Mesendoderm (in vitro differentiated cells): ENCODE measurements at regions not wholly inside any gene's neighbourhood (a gene's known extent, or its start where the extent isn't known, plus 50 kb on each side); places are given as distances from the start of the nearest gene placed in this dataset.

Source experiments
- DNase-seq: peaks from one replicate; pipeline ENCODE4 v3.0.0; 2013
- H2AK5ac ChIP-seq: 2 replicates; pipeline ENCODE4 v1.6.1; 2013; ENCODE audit warnings: low read length, inconsistent platforms
- H2BK120ac ChIP-seq: 2 replicates; pipeline ENCODE4 v1.6.1; 2013; ENCODE audit warnings: low read depth, mild to moderate bottlenecking, low read length, moderate library complexity, mixed read lengths
- H2BK15ac ChIP-seq: replicated peaks from 2 replicates; pipeline ENCODE4 v1.6.1; 2013; ENCODE audit warnings: low read depth, mild to moderate bottlenecking, moderate library complexity
- H2BK5ac ChIP-seq: 2 replicates; pipeline ENCODE4 v1.6.1; 2013; ENCODE audit warnings: low read length, inconsistent platforms
- H3K18ac ChIP-seq: 2 replicates; pipeline ENCODE4 v1.6.1; 2013; ENCODE audit warnings: mild to moderate bottlenecking, low read length, mixed read lengths
- H3K23ac ChIP-seq: one replicate; pipeline ENCODE4 v1.6.1; 2013; ENCODE audit warnings: low read length
- H3K27ac ChIP-seq: 2 replicates; pipeline ENCODE4 v1.5.1; 2013; ENCODE audit warnings: low read depth, mild to moderate bottlenecking, inconsistent platforms, low read length, moderate library complexity
- H3K27me3 ChIP-seq: 2 replicates; pipeline ENCODE4 v1.6.1; 2013; ENCODE audit warnings: low read length, control low read depth, mild to moderate bottlenecking, inconsistent platforms; ENCODE audit not compliant: insufficient read depth, poor library complexity
- H3K36me3 ChIP-seq: 2 replicates; pipeline ENCODE4 v1.6.1; 2013; ENCODE audit warnings: low read length, inconsistent platforms; ENCODE audit not compliant: control insufficient read depth, insufficient read depth
- H3K4ac ChIP-seq: one replicate; pipeline ENCODE4 v1.6.1; 2013; ENCODE audit warnings: low read depth, mild to moderate bottlenecking, low read length, moderate library complexity
- H3K4me1 ChIP-seq: 2 replicates; pipeline ENCODE4 v1.6.1; 2013; ENCODE audit warnings: low read depth, low read length, inconsistent platforms; ENCODE audit not compliant: control insufficient read depth
- H3K4me2 ChIP-seq: 2 replicates; pipeline ENCODE4 v1.6.1; 2013; ENCODE audit warnings: low read length
- H3K4me3 ChIP-seq: 2 replicates; pipeline ENCODE4 v1.5.1; 2013; ENCODE audit warnings: mild to moderate bottlenecking, low read length
- H3K56ac ChIP-seq: one replicate; pipeline ENCODE4 v1.6.1; 2013; ENCODE audit warnings: low read length
- H3K79me1 ChIP-seq: 2 replicates; pipeline ENCODE4 v1.6.1; 2013; ENCODE audit warnings: low read length, inconsistent platforms
- H3K79me2 ChIP-seq: 2 replicates; pipeline ENCODE4 v1.6.1; 2013; ENCODE audit warnings: mild to moderate bottlenecking, low read length; ENCODE audit not compliant: control insufficient read depth, insufficient read depth
- H3K9ac ChIP-seq: 2 replicates; pipeline ENCODE4 v1.6.1; 2013; ENCODE audit warnings: low read length, inconsistent platforms
- H4K5ac ChIP-seq: one replicate; pipeline ENCODE4 v1.6.1; 2013; ENCODE audit warnings: low read length
- H4K8ac ChIP-seq: one replicate; pipeline ENCODE4 v1.6.1; 2013; ENCODE audit warnings: low read depth, mild to moderate bottlenecking, control low read depth, low read length, moderate library complexity
- WGBS: extraction: QIAGEN DNeasy Blood & Tissue Kit; methylation state at CpG from one replicate; pipeline ENCODE4 v1.1.7; 2013; ENCODE audit warnings: low lambda C conversion rate, missing lambda C conversion rate; ENCODE audit not compliant: insufficient coverage; ENCODE audit errors: extremely low coverage; 5-methylcytosine and 5-hydroxymethylcytosine counted together

DNA sequence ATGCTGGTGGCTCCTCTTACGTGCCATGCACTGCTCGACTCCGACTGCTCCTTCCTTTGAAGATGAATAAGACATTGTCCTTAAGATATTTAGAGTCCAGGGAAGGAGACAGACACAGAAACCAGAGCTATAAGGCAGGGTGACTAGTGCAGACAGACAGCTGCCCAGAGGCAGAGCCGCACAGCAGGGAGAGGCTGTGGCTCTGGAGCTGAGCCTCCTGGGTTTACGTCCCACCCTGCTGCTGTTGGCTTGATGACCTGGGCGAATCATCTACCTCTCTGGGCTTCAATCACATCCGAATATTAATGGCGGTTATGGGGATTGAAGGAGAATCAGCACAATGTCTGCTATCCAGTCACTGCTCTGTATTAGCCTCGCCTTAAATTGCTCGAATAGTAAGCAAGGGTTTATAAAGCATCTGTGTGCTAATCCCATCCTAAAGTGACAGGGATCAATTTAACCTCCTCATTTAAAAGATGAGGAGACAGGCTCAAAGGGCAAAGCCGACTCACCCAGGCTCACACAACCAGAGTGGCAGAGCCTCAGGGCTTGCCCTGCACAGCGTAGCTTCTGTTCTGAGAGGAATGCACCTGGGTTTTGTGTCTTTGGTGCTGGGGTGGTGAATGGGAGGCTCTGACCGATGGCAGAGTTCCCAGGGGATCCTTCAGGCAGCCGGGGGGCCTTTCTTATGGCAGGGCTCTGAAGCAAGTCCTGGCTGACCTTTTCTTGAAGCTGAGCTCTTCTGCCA is 284.1 kb downstream of the MYCN start:
- no peak overlapping the region for H3K4me2 ChIP-seq
- H3K36me3 ChIP-seq, result no peaks in the 10 kb centered on the region
- no peaks in the 10 kb centered on the region for H3K79me2 ChIP-seq
- no peak overlapping the region for H3K18ac ChIP-seq
- no peak overlapping the region for H3K9ac ChIP-seq
- no peak overlapping the region for H3K23ac ChIP-seq
- no peak overlapping the region for H2BK15ac ChIP-seq
- DNase-seq, result no peak
- no peak overlapping the region for H3K4me3 ChIP-seq
- no peak overlapping the region for H3K4ac ChIP-seq
- no peak overlapping the region for H4K5ac ChIP-seq
- H2BK5ac ChIP-seq, result no peak overlapping the region
- H3K4me1 ChIP-seq, result no peaks in the 10 kb centered on the region
- H4K8ac ChIP-seq, result no peak overlapping the region
- no peaks in the 10 kb centered on the region for H3K79me1 ChIP-seq
- H3K56ac ChIP-seq, result no peak overlapping the region
- no peak overlapping the region for H3K27ac ChIP-seq
- H2AK5ac ChIP-seq, result no peak overlapping the region
- no peaks in the 10 kb centered on the region for H3K27me3 ChIP-seq
- WGBS, result no CpG with 5 or more reads among the region's 14 CpGs
- no peak overlapping the region for H2BK120ac ChIP-seq

DNA sequence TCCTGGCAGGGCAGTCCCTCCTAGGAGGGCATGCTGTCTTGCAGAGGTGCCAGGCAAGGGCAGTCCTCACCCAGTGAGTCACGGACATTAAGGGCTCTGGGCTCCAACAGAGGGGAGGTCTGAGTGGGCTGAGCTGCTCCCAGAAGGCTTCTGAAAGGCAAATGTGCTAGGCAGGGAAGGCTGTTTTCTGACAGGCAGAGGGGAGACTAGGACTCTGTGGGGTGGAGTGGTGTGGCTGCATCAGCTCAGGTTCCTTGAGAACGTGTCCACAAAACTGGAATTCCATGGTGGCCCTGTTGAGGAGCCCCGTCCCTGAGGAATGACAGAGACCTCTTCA is 283.5 kb downstream of the MYCN start:
- H3K4me3 ChIP-seq, result no peak overlapping the region
- no peak overlapping the region for H2BK15ac ChIP-seq
- no peak overlapping the region for H3K56ac ChIP-seq
- H3K4ac ChIP-seq, result no peak overlapping the region
- H4K5ac ChIP-seq, result no peak overlapping the region
- H3K9ac ChIP-seq, result no peak overlapping the region
- no peak overlapping the region for H3K27ac ChIP-seq
- no peak overlapping the region for H2AK5ac ChIP-seq
- H2BK120ac ChIP-seq, result no peak overlapping the region
- no peak overlapping the region for H3K4me2 ChIP-seq
- no CpG with 5 or more reads among the region's 3 CpGs for WGBS
- no peaks in the 10 kb centered on the region for H3K27me3 ChIP-seq
- no peak overlapping the region for H2BK5ac ChIP-seq
- H3K23ac ChIP-seq, result no peak overlapping the region
- no peaks in the 10 kb centered on the region for H3K79me1 ChIP-seq
- no peak overlapping the region for H4K8ac ChIP-seq
- no peaks in the 10 kb centered on the region for H3K36me3 ChIP-seq
- DNase-seq, result no peak
- no peaks in the 10 kb centered on the region for H3K4me1 ChIP-seq
- no peak overlapping the region for H3K18ac ChIP-seq
- H3K79me2 ChIP-seq, result no peaks in the 10 kb centered on the region

DNA sequence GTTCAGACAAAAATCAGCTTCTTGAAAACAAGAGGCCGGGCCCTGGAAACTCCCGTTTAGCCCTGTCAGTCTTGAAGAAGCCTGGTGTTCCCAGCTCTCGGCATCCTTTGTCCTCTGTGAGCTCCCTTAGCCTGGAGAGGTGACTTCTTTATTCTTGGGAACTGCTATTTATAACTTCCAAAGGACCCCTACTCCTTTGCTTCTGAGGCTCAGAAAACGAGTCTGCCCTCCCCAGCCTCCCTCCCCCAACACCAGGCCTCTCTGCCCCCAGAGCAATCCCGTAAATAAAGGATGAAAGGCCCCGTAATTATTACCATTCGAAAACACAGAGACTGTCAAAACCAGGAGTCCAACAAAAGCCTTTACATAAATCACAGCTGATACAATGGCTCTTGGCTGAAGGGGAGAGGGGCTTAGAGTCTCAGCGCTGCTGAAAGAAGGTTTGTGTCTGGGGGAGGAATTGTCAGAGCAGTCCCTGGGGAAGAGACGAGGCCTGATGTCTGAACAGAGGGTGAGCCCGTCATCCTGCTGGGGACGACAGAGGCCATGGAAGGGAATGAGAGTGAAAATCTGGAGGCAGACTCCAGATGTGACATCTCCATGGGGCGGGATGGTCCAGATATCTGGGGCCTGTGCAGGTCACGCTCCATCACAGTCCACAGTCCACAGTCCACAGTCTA is 283.0 kb downstream of the MYCN start:
- Histone ChIP-seq H4K5ac (no peak overlapping the region), H2BK15ac (no peak overlapping the region), H2BK5ac (no peak overlapping the region), H3K56ac (no peak overlapping the region), H3K18ac (no peak overlapping the region), H3K79me2 (no peaks in the 10 kb centered on the region), H3K4me1 (no peaks in the 10 kb centered on the region), H3K9ac (no peak overlapping the region), H3K27me3 (no peaks in the 10 kb centered on the region), H3K36me3 (no peaks in the 10 kb centered on the region), H4K8ac (no peak overlapping the region), H2AK5ac (no peak overlapping the region), H2BK120ac (no peak overlapping the region), H3K27ac (no peak overlapping the region), H3K23ac (no peak overlapping the region), H3K79me1 (no peaks in the 10 kb centered on the region), H3K4ac (no peak overlapping the region), H3K4me2 (no peak overlapping the region), H3K4me3 (no peak overlapping the region)
- no peak for DNase-seq
- no CpG with 5 or more reads among the region's 13 CpGs for WGBS

DNA sequence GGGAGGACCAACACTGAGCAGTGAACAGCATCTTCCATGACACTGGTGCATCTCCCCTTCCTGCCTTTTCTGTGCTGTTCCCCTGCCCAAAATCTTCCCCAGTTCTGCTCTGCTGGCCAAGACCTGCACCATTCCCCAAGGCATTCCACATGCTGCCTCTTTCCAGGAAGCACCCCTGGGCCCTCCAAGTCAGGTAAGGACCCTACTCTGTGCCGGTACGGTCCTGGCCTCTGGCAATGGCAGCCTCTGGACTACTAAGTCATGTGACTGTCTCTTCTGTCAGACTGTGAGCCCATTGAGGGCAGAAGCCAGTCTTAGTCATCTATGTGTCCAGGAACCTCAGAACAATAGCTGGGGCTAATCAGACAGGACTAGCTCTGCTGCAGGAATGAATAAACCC is 282.0 kb downstream of the MYCN start:
- Histone ChIP-seq H3K36me3 (no peaks in the 10 kb centered on the region), H2BK5ac (no peak overlapping the region), H3K4me2 (no peak overlapping the region), H3K23ac (no peak overlapping the region), H3K4me3 (no peak overlapping the region), H4K8ac (no peak overlapping the region), H3K79me1 (no peaks in the 10 kb centered on the region), H3K9ac (no peak overlapping the region), H2AK5ac (no peak overlapping the region), H2BK15ac (no peak overlapping the region), H3K79me2 (no peaks in the 10 kb centered on the region), H2BK120ac (no peak overlapping the region), H3K27ac (no peak overlapping the region), H3K56ac (no peak overlapping the region), H3K4ac (no peak overlapping the region), H3K4me1 (no peaks in the 10 kb centered on the region), H4K5ac (no peak overlapping the region), H3K18ac (no peak overlapping the region), H3K27me3 (no peaks in the 10 kb centered on the region)
- DNase-seq, result no peak
- no CpG with 5 or more reads among the region's 2 CpGs for WGBS

DNA sequence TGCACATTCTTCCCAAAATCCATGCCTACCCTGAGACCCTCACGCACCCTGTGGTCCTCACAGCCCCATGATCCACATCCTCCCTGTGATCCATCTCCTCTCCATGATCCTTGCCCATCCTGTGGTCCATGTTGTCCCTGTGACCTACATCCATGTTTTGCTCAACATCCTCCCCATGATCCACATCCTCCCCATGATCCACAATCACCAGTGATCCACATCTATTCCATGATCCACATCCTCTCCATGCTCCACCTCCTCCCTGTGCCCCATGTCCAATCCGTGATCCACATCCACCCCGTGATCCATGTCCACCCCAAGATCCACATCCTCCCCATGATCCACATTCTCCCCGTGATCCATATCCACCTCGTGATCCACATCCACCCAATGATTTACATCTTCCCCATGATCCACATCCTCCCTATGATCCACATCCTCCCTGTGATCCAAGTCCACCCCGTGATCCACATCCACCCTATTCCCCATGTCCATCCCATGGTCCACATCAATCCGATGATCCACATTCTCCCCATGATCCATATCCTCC is 281.2 kb downstream of the MYCN start:
- Histone ChIP-seq H3K27me3 (no peaks in the 10 kb centered on the region), H2BK5ac (no peak overlapping the region), H3K23ac (no peak overlapping the region), H3K18ac (no peak overlapping the region), H3K79me2 (no peaks in the 10 kb centered on the region), H4K8ac (no peak overlapping the region), H3K4ac (no peak overlapping the region), H3K4me2 (no peak overlapping the region), H2AK5ac (no peak overlapping the region), H4K5ac (no peak overlapping the region), H2BK15ac (no peak overlapping the region), H3K36me3 (no peaks in the 10 kb centered on the region), H3K27ac (no peak overlapping the region), H3K4me3 (no peak overlapping the region), H3K79me1 (no peaks in the 10 kb centered on the region), H3K9ac (no peak overlapping the region), H2BK120ac (no peak overlapping the region), H3K4me1 (no peaks in the 10 kb centered on the region), H3K56ac (no peak overlapping the region)
- WGBS, result no CpG with 5 or more reads among the region's 7 CpGs
- DNase-seq, result no peak
